OCI-LY7 (cell line): ENCODE measurements at regions not wholly inside any gene's neighbourhood (a gene's known extent, or its start where the extent isn't known, plus 50 kb on each side); places are given as distances from the start of the nearest gene placed in this dataset.

Source experiments
- CTCF ChIP-seq: fragments of 200-600 bp; sonication (generic); conservative IDR thresholded peaks from 2 replicates; pipeline ENCODE4 v1.5.1; 2014; ENCODE audit warnings: mild to moderate bottlenecking, antibody characterized with exemption, low read length, moderate library complexity, mixed read lengths
- EZH2phosphoT487 ChIP-seq: fragments of 200-600 bp; sonication (generic); IDR thresholded peaks from 2 replicates; pipeline ENCODE4 v1.6.1; 2018; ENCODE audit warnings: low read depth, borderline replicate concordance, mild to moderate bottlenecking, mixed run types, antibody characterized with exemption, low read length, moderate library complexity, mixed read lengths

- TF ChIP-seq CTCF = no peak
- TF ChIP-seq EZH2phosphoT487 = no peak
Observed at GRCh38 chr1:230569201-230569600, 73.1 kb upstream of the COG2 start.
